Embryonic facial prominence (tissue), 1 donor: ENCODE measurements at regions not wholly inside any gene's neighbourhood (a gene's known extent, or its start where the extent isn't known, plus 50 kb on each side); places are given as distances from the start of the nearest gene placed in this dataset.
"Not testable (repeated sequence)": the region's sequence is repeated elsewhere in the genome, so short reads cannot be mapped to it uniquely, and the experiment has no call there.

Source experiments
- DNase-seq: peaks from one replicate; pipeline ENCODE4 v3.0.0-alpha.2; 2016; ENCODE audit errors: extremely low spot score

DNA sequence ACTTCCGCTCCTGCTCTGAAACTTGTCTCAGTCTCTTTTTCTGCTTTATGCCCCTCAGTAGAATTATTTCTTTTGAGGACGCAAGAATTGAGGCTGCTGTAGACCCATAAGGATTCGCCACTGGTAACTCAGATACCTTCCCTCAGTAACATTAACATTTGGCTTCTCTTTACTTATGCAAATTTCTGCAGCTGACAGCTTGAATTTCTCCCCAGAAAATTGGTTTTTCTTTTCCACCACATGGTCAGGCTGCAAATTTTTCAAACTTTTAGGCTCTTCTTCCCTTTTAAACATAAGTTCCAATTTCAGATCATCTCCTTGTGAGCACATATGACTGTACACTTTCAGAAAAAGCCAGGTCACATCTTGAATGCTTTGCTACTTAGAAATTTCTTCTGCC is 839.3 kb upstream of the GRIA3 start:
- DNase-seq, result no peak

DNA sequence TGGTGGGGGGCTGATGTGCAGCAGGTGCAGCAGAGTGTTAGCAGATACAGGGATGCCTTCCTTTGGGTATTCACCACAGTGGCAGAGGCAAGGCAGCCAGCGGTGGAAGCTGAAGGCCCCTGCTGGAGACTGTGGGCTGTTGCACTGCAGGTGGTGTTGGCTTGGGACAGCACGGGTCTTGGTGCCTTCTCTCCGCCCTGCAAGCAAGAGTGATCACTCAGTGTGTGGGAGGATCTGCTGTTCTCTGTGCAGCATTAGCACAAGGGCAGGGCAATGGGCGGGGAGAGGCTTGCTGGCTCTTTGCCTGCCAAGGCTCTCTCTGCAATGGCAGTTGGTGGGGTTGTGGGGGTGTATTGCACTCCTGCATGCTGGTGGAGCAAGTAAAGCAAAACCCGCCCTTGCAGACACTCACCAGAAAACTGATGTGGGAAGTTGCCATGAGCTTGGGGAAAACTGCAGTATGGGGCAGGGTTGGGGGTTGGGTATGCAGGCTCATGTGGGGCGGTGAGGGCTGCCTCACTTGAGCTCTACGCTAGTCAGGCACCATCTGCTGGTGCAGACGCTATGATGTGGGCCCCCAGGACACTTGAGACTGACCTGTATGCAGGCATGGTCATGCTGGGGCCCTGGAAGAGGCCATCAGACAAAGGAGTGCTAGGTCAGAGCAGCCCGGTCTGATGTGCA is 820.8 kb upstream of the GRIA3 start:
- no peak for DNase-seq

DNA sequence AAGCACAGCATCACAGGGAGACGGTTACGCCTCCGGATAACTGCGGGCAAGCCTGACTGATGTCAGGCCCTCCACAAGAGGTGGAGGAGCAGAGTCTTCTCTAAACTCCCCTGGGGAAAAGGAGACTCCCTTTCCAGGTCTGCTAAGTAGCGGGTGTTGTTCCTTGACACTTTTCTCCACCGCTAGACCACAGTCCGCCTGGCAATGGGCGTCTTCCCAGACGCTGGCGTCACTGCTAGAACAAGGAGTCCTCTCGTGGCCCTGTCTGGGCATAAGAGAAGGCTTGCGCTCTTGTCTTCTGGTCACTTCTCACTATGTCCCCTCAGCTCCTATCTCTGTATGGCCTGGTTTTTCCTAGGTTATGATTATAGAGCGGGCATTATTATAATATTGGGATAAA is 808.5 kb upstream of the GRIA3 start:
- not testable (repeated sequence) for DNase-seq

DNA sequence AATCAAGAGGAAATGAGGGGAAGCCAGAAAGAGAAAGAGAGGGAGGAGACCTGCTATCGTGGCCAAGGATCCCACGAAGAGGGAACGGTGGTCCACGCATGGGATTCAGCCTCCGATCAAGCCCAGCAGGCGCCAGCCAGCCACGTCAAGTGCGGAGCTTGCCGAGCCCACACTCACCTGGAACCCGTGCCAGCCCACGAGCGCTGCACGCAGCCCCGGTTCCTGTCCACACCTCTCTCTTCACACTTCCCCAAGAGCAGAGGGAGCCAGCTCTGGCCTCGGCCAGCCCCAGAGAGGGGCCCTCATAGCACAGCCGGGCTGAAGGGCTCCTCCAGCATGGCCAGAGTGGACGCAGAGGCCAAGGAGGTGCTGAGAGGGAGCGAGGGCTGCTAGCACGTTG is 795.1 kb upstream of the GRIA3 start:
- DNase-seq, result no peak

DNA sequence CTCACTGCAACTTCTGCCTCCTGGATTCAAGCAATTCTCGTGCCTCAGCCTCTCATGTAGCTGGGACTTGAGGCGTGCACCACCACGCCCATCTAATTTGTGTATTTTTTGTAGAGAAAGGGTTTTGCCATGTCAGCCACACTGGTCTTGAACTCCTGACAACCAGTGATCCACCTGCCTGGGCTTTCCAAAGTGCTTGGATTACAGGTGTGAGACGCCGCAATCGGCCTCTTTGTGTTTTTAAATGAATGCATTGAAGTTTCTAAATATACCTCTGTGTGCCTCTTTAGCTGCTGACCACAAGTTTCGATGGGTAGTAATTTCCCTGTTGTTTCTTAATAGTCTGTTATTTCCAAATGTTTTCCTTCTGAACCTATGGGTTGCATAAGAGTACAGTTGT is 765.3 kb upstream of the GRIA3 start:
- DNase-seq, result no peak

DNA sequence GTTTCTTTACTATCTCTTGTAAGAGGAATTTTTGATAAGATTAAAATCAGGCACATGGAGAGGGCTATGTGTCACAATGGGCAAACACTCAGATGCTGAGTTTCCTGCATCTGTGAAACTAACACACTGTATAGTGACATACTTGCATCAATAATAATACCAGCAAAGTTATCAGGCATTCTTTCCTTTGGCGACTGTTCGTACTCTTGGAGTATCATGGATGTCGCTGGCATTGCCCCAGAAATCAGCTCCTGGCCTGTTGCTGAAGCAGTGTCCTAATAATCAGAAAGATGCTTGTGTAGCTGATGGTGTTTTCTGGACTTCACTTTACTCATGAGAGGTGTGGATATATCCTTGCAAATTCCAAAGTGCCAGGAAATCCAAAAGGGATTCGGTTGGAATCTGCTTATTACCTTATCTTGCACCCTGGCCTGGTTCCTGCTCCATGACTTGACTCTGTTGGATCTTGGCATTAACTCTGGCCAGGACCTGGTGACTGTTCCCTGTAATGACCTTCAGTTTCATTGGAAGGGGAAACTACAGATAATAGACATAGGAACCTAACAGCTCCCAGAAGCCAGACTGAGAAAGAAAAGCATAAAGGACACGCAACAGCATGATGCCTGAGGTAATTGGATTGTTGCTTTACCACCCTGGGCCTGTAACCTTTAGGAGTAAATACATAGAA is 762.5 kb upstream of the GRIA3 start:
- DNase-seq, result no peak

DNA sequence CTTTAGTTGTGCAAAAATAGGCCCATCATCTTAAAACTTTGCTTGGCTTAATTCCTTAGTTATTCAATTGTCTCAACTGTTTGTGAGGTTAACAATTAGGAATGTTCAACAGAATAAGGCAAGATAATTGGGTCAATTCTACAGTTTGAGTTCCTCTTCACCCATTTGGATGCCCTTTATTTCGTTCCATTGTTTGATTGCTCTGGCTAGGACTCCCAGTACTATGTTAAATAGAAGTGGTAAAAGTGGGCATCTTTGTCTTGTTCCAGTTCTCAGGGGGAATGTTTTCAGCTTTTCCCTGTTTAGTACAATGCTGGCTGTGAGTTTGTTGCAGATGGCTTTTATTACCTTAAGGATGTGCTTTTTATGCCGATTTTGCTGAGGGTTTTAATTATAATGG is 761.5 kb upstream of the GRIA3 start:
- no peak for DNase-seq

DNA sequence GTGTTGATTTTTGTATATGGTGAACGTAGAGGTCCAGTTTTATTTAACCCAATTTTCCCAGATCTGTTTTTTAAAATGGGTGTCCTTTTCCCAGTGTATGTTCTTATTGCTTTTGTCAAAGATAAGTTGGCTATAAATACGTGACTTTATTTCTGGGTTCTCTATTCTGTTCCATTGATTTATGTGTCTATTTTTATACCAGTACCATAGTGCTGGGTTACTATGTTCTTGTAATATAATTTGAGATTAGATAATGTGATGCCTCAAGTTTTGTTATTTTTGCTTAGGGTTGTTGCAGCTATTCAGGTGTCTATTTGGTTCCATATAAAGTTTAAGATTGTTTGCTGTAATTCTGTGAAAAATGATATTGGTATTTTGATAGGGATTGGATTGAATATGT is 749.1 kb upstream of the GRIA3 start:
- no peak for DNase-seq

DNA sequence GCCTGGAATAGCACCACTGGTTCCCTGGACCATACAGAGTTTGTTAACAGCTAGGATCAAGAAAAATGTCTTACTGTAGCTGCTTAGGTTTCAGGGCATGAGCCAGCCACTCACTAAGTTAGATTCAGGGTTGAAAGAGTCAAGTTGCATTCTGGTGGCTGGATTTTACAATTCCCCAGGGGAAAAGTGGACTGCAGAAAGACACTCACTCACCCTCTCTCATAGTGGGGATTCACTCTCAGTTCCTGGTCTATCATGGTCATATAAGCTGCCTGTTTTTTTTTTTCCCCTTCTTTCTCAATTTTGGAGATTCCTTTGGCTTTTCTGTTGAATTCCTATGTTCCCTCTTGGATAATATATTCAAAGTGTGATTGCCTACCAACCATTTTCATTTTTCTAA is 744.2 kb upstream of the GRIA3 start:
- DNase-seq, result no peak

DNA sequence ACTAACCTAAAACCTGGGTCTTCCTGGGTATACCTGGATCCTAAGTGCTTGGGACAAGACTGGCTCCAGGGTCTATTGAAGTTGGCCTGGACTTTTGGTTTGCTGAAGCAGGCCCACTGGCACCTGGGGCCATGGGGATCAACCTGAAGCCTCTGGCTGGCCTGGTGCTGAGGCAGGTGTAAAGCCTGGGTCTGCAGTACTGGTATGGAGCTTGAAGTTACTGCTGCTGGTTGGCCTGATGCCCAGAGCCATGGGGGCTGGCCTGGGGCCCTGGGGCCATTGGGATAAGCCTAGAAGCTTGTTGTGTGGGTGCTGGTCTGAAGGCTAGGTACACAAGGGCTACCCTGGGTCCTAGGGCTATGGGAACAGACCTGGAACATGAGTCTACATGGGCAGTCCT is 743.2 kb upstream of the GRIA3 start:
- no peak for DNase-seq

DNA sequence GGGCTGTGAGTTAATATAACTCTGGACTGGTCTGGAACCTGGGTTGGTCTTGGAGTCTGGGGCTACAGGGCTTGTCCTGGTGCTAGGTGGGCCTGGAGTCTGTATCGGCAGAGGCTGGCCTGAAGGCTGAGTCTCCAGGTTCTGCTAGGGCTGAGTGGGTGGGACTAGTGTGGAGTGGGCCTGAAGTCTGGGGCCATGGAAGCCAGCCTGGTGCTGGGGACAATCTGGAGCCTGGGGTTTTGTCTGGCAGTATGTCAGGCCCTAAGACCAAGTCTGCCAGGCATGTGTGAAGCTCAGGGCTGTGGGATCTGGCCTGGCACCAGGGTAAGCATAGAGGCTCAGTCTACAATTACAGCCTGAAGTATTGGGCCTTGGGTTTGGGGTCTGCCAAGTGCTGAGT is 742.6 kb upstream of the GRIA3 start:
- DNase-seq, result no peak

DNA sequence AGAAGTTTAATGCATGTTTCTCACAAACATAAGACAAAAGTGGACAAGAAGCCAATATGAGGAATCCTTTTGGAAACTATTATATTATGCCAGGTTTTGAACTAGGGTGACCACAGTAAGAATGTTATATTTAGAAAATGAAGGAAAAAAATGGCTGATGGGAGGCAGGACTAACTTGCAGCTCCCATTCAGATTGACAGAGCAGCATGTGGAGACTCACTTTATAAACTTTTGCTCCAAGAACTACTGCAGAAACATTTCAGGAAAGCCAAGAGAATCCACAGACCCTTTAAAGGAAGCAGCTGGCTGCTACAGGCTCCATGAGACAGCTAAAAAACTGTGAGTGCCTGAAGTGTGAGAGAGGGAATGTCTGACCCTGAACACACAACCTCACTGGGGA is 738.6 kb upstream of the GRIA3 start:
- no peak for DNase-seq

DNA sequence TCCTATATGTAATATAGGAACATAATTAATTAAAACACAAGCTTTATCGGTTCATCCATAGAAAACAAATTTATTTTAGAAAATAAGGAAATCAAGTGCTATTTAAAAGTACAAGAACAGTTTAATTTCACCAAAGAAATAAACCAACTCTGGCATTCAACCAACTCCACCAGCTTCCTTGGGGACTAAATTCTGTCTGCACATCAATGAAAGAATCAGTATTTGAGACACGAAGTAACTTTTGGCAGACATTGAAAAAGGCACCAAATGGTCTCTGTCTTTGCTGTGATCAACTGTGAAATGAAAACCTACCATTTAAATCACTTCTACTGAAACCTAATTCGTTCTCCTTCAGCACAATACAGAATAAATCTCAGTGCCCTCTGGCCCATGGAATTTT is 719.7 kb upstream of the GRIA3 start:
- no peak for DNase-seq

DNA sequence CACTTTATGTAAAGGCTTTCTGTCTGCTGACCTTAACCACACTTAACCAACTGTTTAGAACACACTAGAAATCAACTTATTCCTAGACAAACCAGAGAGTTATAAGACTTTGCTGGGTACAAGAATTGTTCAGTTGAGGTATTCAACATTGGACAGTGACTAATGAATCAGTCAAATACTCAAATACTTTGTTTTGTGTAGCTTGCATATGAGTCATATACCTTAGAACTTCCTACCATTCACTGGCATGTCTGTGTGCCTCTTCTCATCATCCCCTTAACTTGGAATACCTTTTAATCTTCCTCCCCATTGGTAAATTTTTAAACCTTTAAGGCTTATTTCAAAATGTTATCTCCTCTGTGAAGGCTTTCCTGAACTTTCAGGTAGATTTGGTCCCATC is 708.8 kb upstream of the GRIA3 start:
- no peak for DNase-seq

DNA sequence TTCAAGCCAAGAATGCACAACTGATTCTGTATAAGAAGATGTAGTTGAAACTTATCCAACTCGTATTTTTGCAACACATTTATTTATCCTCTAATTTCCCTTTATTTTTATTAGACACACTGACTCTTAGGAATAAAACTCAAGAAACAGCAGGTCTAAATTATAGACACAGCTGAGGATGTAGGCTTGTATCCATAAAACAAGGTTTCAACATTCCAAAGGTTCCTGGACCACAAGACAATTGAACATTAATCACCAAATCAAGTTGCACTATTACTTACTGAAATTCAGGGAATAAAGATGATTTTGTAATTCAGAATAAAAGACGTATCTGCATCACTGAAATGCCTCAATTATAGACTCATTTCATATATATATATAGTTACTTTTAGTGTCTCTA is 683.5 kb upstream of the GRIA3 start:
- no peak for DNase-seq

DNA sequence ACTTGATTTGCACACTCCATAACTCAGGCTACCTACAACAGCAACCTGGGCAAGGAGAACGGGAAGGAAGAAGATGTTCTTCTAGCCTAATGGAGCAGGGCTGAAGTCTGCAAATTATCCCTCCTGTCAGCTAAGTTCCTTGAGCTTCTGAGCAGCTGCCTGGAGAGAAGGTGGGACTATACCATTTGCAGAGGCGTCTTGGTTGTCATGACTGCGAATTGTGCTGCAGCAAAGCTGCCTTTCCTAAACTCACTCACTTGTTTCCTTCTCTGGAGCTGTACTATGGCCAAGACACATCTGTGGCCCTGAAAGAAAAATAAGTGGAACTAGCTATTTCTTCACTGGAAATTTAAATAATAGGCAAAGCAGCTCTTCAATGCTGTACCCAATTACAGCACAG is 682.4 kb upstream of the GRIA3 start:
- DNase-seq, result no peak

DNA sequence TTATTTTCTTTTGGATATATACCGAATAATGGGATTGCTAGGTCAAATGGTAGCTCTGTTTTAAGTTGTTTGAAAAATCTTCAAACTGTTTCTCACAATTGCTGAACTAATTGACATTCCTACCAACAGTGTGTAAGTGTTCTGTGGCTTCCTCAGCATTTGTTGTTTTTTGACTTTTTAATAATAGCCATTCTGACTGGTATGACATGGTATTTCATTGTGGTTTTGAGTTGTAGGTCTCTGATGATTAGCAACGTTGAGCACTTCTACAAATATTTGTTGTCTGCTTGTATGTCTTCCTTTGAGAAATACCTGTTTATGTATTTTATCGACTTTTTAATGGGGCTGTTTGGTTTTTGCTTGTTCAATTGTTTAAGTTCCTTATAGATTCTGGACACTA is 680.1 kb upstream of the GRIA3 start:
- DNase-seq, result no peak

DNA sequence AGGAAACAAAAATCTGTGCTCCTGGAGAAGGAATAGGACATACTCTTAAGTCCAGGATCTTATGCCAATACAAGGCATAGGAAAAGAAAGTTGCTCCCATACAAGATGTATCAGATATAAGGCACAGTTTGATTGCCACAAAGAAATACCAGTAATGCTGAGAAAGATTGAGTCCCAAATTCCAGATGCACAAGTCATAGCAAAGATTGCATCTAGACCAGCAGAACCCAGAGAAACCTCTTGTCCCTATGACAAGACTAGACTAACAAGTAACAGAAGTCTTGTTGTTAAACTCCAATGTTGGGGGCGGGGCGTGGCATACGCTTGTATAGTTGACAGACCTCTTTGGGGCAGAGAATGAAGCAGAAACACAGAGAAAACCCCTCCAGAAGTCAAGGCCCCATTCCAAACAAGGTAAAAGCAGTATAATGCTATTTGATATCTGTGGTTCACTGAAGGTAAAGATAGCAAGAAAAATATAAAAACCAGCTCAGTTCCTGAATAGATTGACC is 671.5 kb upstream of the GRIA3 start:
- no peak for DNase-seq

DNA sequence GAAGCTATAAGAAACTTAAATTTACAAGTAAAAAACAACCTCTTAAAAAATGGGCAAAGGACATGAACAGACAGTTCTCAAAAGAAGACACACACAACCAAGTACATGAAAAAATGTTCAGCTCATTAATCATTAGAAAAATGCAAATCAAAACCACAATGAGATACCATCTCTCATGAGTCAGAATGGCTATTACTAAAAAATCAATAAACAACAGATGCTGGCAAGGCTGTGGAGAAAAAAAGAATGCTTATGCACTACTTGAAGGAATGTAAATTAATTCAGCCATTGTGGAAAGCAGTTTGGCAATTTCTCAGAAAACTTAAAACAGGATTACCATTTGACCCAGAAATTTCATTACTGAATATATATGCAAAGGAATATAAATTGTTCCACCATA is 666.3 kb upstream of the GRIA3 start:
- DNase-seq, result no peak

DNA sequence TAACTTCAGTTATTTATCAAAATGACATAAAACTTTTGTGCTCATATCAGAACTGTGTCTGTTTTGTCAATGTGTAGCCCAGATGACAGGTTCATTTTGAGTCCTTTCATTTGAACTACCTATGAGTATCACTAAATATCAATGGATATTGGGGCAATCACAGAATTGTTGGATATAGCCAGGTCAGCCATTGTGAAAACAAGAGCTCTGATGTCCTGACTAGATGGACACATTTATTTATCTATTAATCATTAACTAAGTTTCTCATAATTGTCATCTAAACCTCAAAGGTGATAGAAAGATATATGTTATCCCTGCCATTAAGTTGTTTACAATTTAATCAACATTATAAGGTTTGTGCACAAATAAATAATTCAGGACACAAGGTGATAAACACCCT is 638.3 kb upstream of the GRIA3 start:
- DNase-seq, result no peak

DNA sequence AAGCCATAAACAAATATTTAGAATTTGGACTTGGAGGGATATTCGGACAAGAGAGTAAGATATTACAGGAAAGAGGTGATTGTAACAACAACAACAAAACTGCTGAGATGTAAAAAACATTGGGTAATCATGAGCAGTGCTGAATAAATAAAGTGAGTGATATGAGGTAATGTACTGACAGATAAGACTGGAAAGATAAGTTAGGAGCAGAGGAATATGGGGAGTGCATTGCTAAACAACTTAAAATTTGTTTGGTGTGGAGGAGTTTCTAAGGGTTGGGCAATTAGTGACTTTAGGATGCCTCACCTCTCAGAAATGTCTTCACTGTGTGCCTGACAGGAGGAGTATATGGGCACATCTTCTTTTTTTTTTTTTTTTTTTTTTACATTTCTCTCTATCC is 637.8 kb upstream of the GRIA3 start:
- no peak for DNase-seq

DNA sequence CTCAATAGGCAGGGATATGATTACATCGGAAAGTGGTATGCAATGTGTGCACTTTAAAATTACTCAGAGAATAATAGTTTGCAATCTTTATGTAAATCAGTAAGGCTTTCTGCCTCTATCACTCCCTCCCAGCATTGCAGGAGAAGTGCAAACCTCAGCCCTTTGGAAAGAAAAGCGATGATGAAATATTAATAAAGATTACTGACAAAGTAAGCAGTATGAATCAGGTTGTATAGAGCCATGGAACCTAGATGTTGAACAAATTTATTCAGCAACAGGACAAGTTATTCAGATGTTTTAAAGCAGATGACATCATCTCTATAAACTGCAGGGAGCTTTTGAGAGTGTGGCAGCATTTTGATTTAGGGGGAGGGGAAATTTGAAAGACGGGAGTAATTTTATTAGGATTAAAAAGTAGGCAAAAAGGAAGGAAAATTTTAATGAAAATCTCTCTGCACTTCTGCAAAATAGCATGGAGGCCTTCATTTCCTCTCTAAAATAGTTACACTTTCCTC is 631.7 kb upstream of the GRIA3 start:
- no peak for DNase-seq

DNA sequence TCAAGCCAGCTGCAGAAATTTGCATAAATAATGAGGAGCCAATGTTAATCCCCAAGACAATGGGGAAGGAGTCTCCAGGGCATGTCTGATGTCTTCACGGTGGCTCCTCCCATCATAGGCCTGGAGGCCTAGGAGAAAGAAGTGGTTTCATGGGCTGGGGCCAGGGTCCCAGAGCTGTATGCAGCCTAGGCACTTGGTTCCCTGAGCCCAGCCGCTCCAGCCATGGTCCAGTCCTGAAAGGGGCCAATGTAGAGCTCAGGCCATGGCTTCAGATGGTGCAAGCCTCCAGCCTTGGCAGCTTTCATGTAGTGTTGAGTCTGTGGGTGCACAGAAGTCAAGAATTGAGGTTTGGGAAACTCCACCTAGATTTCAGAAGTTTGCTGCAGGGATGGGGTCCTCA is 628.2 kb upstream of the GRIA3 start:
- no peak for DNase-seq

DNA sequence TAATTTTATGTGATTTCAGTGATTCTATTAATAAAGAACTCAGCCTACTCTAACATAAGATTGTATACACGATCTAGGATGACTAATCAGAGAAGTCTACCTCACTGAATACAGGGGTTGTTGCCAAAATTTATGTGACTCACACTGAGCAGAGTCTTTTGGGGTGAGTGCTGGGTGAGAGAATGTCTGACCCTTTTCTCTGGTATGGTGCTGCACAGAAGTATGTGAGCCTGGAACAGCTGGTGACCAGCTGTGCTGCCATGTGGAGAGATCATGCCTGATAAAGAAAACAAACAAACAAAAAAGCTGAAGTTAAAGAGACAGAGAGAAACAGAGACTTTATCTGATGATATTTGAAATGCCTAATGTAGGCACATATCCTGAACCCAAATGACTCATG is 618.1 kb upstream of the GRIA3 start:
- DNase-seq, result no peak
